Esophagus squamous epithelium (tissue), 4 donors: ENCODE measurements at regions not wholly inside any gene's neighbourhood (a gene's known extent, or its start where the extent isn't known, plus 50 kb on each side); places are given as distances from the start of the nearest gene placed in this dataset.

Experiments
- POLR2A ChIP-seq, 4 donors: fragments of 450-650 bp; IDR thresholded peaks; one replicate each; pipeline ENCODE4 v1.6.1; 2017; ENCODE audit warnings: antibody characterized with exemption in 4 of 4, mild to moderate bottlenecking in 4 of 4, moderate library complexity in 3 of 4
- TF ChIP-seq, protein P1 (sequence below), 6 experiments: fragments of 450-650 bp in 4 of 6; fragments of 200-600 bp in 2 of 6; sonication (generic) in 2 of 6; IDR thresholded peaks; one replicate each; pipeline ENCODE4 v1.5.1; 2016 to 2019; ENCODE audit warnings: antibody characterized with exemption in 6 of 6, mild to moderate bottlenecking in 4 of 6, moderate library complexity in 4 of 6

DNA sequence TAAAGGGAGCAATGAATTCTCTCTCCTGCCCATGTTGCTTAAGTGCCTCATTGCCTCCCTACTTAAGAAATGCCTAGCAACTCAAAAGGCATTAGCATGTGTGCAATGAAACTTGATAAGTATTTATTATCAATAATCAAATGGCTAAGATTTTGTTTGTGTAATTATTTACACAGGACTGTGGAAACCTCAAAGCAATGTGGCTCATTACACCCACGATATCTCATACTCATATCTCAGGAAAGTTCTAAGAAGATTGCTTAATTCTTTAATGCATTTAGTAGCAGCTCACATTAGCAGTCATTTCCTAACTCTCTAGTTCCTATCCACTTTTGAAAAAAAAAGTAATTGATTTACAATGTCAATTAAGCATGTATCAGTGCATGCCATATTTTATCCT is 253.3 kb downstream of the DUSP10 start:
- TF ChIP-seq, protein P1, sequence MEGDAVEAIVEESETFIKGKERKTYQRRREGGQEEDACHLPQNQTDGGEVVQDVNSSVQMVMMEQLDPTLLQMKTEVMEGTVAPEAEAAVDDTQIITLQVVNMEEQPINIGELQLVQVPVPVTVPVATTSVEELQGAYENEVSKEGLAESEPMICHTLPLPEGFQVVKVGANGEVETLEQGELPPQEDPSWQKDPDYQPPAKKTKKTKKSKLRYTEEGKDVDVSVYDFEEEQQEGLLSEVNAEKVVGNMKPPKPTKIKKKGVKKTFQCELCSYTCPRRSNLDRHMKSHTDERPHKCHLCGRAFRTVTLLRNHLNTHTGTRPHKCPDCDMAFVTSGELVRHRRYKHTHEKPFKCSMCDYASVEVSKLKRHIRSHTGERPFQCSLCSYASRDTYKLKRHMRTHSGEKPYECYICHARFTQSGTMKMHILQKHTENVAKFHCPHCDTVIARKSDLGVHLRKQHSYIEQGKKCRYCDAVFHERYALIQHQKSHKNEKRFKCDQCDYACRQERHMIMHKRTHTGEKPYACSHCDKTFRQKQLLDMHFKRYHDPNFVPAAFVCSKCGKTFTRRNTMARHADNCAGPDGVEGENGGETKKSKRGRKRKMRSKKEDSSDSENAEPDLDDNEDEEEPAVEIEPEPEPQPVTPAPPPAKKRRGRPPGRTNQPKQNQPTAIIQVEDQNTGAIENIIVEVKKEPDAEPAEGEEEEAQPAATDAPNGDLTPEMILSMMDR (IDR thresholded peaks at IDR 0.05), result no peak
- no peak for TF ChIP-seq POLR2A (IDR thresholded peaks at IDR 0.05)
